Mucosa of descending colon (tissue), 3 donors: ENCODE measurements at regions not wholly inside any gene's neighbourhood (a gene's known extent, or its start where the extent isn't known, plus 50 kb on each side); places are given as distances from the start of the nearest gene placed in this dataset.
"Not testable (repeated sequence)": the region's sequence is repeated elsewhere in the genome, so short reads cannot be mapped to it uniquely, and the experiment has no call there.

Experiments
- ATAC-seq: fragments of 200-7000 bp; cut with Tn5 transposase; one replicate; pipeline ENCODE4 v1.9.1; 2020; ENCODE audit warnings: mild to moderate bottlenecking, moderate library complexity
- DNase-seq, 3 donors: peaks; one replicate each; pipeline ENCODE4 v3.0.0-alpha.2; 2020
- H3K36me3 ChIP-seq: fragments of 200-600 bp; one replicate; pipeline ENCODE4 v1.8.0; 2021; ENCODE audit warnings: low read depth, mild to moderate bottlenecking
- H3K4me1 ChIP-seq: fragments of 200-600 bp; one replicate; pipeline ENCODE4 v1.8.0; 2021; ENCODE audit warnings: low read depth, mild to moderate bottlenecking
- H3K4me3 ChIP-seq: fragments of 200-600 bp; one replicate; pipeline ENCODE4 v1.8.0; 2021; ENCODE audit warnings: mild to moderate bottlenecking
- H3K9me3 ChIP-seq: fragments of 200-600 bp; one replicate; pipeline ENCODE4 v1.8.0; 2021; ENCODE audit warnings: mild to moderate bottlenecking
- intact Hi-C, 2 donors: fragments of 100-400 bp; cut with DNase I in 1 of 2; cut with micrococcal nuclease in 1 of 2; formaldehyde crosslinking; loops; one replicate each; pipeline versions ENCODE4 v1.11.0 to v1.11.1; 2022; cut with DNase I, micrococcal nuclease
- TF ChIP-seq, protein P1 (sequence below): fragments of 200-600 bp; IDR thresholded peaks from one replicate; pipeline ENCODE4 v1.8.0; 2022; ENCODE audit warnings: antibody characterized with exemption, mild to moderate bottlenecking
- donor health status: DM: no; HTN: no; CAD: no; lungs with moderate emphysema.
- donor health status: DM: no; HTN: no; CAD: no.
- donor health status: DM: no; HTN: yes; CAD: no.

DNA sequence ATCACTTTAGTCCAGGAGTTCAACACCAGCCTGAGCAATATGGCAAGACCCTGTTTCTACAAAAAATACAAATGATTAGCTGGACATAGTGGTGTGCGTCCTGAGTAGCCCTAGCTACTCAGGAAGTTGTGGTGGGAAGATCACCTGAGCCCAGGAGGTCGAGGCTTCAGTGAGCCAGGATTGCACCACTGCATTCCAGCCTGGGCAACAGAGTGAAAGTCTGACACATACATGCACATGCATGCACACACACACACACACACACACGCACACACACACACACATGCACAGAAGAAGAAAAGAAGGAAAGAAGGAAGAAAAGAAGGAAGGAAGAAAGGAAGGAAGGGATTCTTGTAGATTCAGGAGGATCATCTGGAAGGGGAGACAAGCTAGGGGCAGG, 104.4 kb upstream of the USP25 start:
- intact Hi-C loops = no loop called here
- no peaks in the 10 kb centered on the region for H3K4me1 ChIP-seq
- DNase-seq = peak in 1 of 3 donors; percentile 25
- no peaks in the 10 kb centered on the region for H3K9me3 ChIP-seq
- no peak for ATAC-seq
- no peaks in the 10 kb centered on the region for H3K36me3 ChIP-seq
- TF ChIP-seq, protein P1, sequence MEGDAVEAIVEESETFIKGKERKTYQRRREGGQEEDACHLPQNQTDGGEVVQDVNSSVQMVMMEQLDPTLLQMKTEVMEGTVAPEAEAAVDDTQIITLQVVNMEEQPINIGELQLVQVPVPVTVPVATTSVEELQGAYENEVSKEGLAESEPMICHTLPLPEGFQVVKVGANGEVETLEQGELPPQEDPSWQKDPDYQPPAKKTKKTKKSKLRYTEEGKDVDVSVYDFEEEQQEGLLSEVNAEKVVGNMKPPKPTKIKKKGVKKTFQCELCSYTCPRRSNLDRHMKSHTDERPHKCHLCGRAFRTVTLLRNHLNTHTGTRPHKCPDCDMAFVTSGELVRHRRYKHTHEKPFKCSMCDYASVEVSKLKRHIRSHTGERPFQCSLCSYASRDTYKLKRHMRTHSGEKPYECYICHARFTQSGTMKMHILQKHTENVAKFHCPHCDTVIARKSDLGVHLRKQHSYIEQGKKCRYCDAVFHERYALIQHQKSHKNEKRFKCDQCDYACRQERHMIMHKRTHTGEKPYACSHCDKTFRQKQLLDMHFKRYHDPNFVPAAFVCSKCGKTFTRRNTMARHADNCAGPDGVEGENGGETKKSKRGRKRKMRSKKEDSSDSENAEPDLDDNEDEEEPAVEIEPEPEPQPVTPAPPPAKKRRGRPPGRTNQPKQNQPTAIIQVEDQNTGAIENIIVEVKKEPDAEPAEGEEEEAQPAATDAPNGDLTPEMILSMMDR = no peak
- H3K4me3 ChIP-seq = no peak overlapping the region

DNA sequence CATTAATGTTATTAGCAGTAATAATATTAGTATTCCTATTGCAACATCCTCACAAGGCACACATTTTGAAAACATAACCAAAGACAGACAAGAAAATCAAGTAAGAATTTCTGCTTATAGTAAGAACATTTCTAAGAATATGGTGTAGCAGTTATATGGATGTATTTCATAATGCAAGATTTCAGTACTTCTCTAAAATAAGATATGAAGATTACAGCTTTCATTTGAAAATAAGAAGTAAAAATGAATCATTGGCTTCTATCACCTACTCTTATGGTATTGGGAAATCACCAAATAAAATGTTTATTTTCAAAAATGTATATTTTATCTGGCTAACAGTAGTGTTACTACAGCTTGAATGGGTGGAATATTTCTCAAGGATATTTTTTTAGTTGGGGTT, 103.8 kb upstream of the USP25 start:
- Histone ChIP-seq H3K9me3 (no peaks in the 10 kb centered on the region), H3K4me3 (no peak overlapping the region), H3K4me1 (no peaks in the 10 kb centered on the region), H3K36me3 (no peaks in the 10 kb centered on the region)
- no peak for DNase-seq
- intact Hi-C loops = no loop called here
- ATAC-seq = no peak
- TF ChIP-seq, protein P1 = no peak

DNA sequence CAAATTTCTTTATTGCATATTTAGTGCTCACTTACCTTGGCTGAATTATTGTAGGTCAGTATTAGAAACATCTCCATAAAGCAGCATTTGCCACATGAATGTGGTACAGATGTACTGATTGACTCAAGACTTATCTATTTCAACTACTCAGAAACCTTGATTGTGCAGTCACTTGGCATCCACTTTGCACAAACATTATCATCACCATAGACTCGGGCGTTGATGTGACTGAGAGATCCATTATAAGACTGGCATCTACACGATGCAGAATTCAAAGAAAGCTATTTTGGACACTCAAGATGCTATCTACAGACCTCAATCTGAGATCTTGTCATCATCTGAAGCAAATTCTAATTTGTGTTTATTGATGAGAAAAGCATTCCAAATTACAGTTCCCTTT, 102.8 kb upstream of the USP25 start:
- no peak for ATAC-seq
- intact Hi-C loops = no loop called here

DNA sequence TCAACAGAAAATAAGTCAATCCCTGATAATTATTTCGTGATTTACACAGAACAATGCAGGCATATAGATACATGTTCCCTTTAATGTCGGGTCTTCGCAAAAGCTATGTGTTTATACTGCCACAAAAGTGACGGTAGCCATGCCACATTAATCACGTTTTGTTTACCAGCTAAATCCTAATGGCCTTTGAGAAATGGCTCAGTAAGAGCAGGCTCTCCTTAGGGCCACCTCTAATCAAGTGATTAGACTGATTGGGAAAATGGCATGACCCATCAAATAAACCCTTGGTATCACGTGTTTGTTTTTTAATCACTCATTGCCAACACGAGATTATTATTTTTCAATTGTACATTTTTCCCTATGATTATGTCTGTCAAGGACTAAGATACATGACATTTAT, 102.0 kb upstream of the USP25 start:
- Histone ChIP-seq H3K4me3 (no peak overlapping the region), H3K4me1 (no peaks in the 10 kb centered on the region), H3K36me3 (no peaks in the 10 kb centered on the region), H3K9me3 (no peaks in the 10 kb centered on the region)
- ATAC-seq (no peak), DNase-seq (no peak)
- TF ChIP-seq, protein P1 = no peak
- intact Hi-C loops = no loop called here

More for the DNA sequence above, 102.8 kb upstream of the USP25 start:
- TF ChIP-seq, protein P1 = no peak
- Histone ChIP-seq H3K4me1 (no peaks in the 10 kb centered on the region), H3K4me3 (no peak overlapping the region), H3K36me3 (no peaks in the 10 kb centered on the region), H3K9me3 (no peaks in the 10 kb centered on the region)
- no peak for DNase-seq

DNA sequence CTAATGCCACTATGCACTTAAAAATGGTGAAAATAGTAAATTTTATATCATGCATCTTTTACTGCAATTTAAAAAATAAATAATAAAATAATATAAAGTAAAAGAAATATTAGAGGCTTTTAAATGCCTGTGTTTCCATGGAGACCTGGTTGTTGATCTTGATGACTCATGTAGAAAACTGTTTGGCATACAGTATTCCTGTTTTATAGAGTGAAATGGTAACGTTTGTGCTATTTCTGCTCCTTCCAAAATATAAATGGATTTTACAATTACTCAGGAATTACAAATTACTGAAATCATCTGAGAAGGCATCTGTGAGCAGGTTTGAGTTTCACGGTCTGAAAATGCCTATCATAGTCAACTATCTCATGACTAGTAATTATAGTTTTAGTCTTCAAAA, 98.4 kb upstream of the USP25 start:
- no peak overlapping the region for H3K4me3 ChIP-seq
- intact Hi-C loops = no loop called here
- H3K9me3 ChIP-seq = no peaks in the 10 kb centered on the region
- no peak for ATAC-seq
- no peaks in the 10 kb centered on the region for H3K36me3 ChIP-seq
- no peak for DNase-seq
- no peaks in the 10 kb centered on the region for H3K4me1 ChIP-seq
- TF ChIP-seq, protein P1 = no peak

DNA sequence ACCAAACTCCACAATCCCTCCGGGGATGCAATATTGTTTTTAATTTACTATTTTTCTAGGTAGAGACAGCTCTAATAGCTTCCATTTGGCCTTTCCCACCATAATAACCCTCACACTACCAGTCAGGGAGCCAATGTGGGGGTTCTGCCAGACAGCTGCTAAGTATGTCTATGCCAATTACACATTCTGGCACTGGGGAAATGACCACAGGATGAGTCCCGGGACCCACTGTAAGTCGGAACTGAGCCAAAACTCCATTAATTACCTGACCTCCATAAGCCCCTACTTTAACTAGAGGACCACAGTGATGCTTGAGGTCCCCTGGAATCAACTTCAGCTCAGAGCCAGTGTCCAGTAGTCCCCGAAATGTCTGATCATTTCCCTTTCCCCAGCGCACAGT, 95.2 kb upstream of the USP25 start:
- intact Hi-C loops, H3K9me3 ChIP-seq, ATAC-seq, DNase-seq, H3K4me1 ChIP-seq, H3K4me3 ChIP-seq, H3K36me3 ChIP-seq: not testable (repeated sequence)
